NCI-H1092 (cell line): ENCODE measurements at regions not wholly inside any gene's neighbourhood (a gene's known extent, or its start where the extent isn't known, plus 50 kb on each side); places are given as distances from the start of the nearest gene placed in this dataset.

ENCODE experiments used
- DNase-seq: peaks from one replicate; lab custom pipeline; 2025; lab: John Stamatoyannopoulos, UW

- no peak for DNase-seq
These were observed 502.1 kb downstream of the ETS1 start for GRCh38 chr11:128085276-128085675.

- DNase-seq, result no peak
These were observed 504.8 kb downstream of the ETS1 start for GRCh38 chr11:128082574-128082973.

GRCh38 chr11:128069665-128070064 lies 517.7 kb downstream of the ETS1 start:
- DNase-seq, result no peak

GRCh38 chr11:128067780-128068179 lies 519.6 kb downstream of the ETS1 start:
- no peak for DNase-seq

- DNase-seq, result no peak
These were observed 521.0 kb downstream of the ETS1 start for GRCh38 chr11:128066399-128066798.

GRCh38 chr11:128061281-128061871 lies 526.0 kb downstream of the ETS1 start:
- peak; percentile 45 for DNase-seq

GRCh38 chr11:128058580-128059208 lies 528.7 kb downstream of the ETS1 start:
- DNase-seq, result no peak

GRCh38 chr11:128057786-128058395 lies 529.5 kb downstream of the ETS1 start:
- DNase-seq, result no peak

GRCh38 chr11:128055576-128056217 lies 531.7 kb downstream of the ETS1 start:
- no peak for DNase-seq

GRCh38 chr11:128053981-128054931 lies 533.1 kb downstream of the ETS1 start:
- no peak for DNase-seq

GRCh38 chr11:128052912-128053641 lies 534.3 kb downstream of the ETS1 start:
- DNase-seq, result no peak

GRCh38 chr11:128048121-128048520 lies 539.2 kb downstream of the ETS1 start:
- no peak for DNase-seq

GRCh38 chr11:128047026-128047425 lies 540.3 kb downstream of the ETS1 start:
- DNase-seq, result no peak

GRCh38 chr11:128046213-128046612 lies 541.1 kb downstream of the ETS1 start:
- DNase-seq, result no peak

GRCh38 chr11:128045094-128045725 lies 542.1 kb downstream of the ETS1 start:
- DNase-seq, result no peak

- DNase-seq, result no peak
These were observed 545.0 kb downstream of the ETS1 start for GRCh38 chr11:128042290-128042751.

GRCh38 chr11:128040603-128041002 lies 546.8 kb downstream of the ETS1 start:
- no peak for DNase-seq

- DNase-seq, result no peak
These were observed 548.0 kb downstream of the ETS1 start for GRCh38 chr11:128039140-128040021.

- no peak for DNase-seq
These were observed 550.7 kb downstream of the ETS1 start for GRCh38 chr11:128036556-128037093.
